GM12878 (cell line): ENCODE measurements at regions not wholly inside any gene's neighbourhood (a gene's known extent, or its start where the extent isn't known, plus 50 kb on each side); places are given as distances from the start of the nearest gene placed in this dataset.
"Not testable (repeated sequence)": the region's sequence is repeated elsewhere in the genome, so short reads cannot be mapped to it uniquely, and the experiment has no call there.

Source experiments
- ATAC-seq: fragments of 200-7000 bp; cut with Tn5 transposase; 3 replicates; pipeline ENCODE4 v1.9.1; 2020; ENCODE audit warnings: mild to moderate bottlenecking, moderate library complexity
- BruUV-seq: library from RNA; stranded (reverse); fragments of 400-500 nt; replicated peaks from 2 replicates; lab custom pipeline; 2021; lab: Mats Ljungman, UMichigan
- CTCF ChIA-PET: fragments of 300-600 bp; sonication (Branson Sonifier 250); formaldehyde crosslinking; extraction: SDS; loops from one replicate; lab custom pipeline; 2021; ENCODE audit warnings: inconsistent platforms; lab: Yijun Ruan, JAX
- POLR2A ChIA-PET: fragments of 350-600 bp; formaldehyde crosslinking; extraction: SDS; loops from one replicate; lab custom pipeline; 2021; ENCODE audit warnings: inconsistent platforms; lab: Charles Lee
- RAD21 ChIA-PET: fragments of 300-600 bp; sonication (Branson Sonifier 250); formaldehyde crosslinking; loops from one replicate; lab custom pipeline; 2023; ENCODE audit warnings: antibody characterized with exemption; ENCODE audit not compliant: unreplicated experiment; lab: Charles Lee
- SMC1A ChIA-PET: fragments of 300-600 bp; sonication (Branson Sonifier 250); formaldehyde crosslinking; loops from one replicate; lab custom pipeline; 2023; ENCODE audit not compliant: unreplicated experiment, uncharacterized antibody; lab: Charles Lee
- DNase-seq: peaks from one replicate; pipeline ENCODE4 v3.0.0-alpha.2; 2011; ENCODE audit warnings: low read depth, low spot score
- FAIRE-seq: peaks from 3 replicates; lab custom pipeline; 2011; peaks lifted over from hg19 to GRCh38; lab: Jason Lieb, UNC
- H2AFZ ChIP-seq: 2 replicates; pipeline ENCODE4 v1.6.0; 2011; ENCODE audit warnings: low read depth, low read length, control low read depth; ENCODE audit not compliant: control insufficient read depth
- H3K27ac ChIP-seq: 2 replicates; pipeline ENCODE4 v1.5.1; 2011; ENCODE audit warnings: control low read depth; ENCODE audit not compliant: control insufficient read depth, insufficient read depth
- H3K27me3 ChIP-seq, 2 experiments: replicated peaks in 1 of 2; 2 replicates each; pipeline versions ENCODE4 v1.6.0 to v1.6.1; 2011; ENCODE audit warnings: low read length in 1 of 2; ENCODE audit not compliant: control insufficient read depth in 2 of 2, insufficient read depth in 2 of 2
- H3K36me3 ChIP-seq, 2 experiments: 2 replicates each; pipeline ENCODE4 v1.5.1; 2011; ENCODE audit warnings: low read length in 1 of 2; ENCODE audit not compliant: control insufficient read depth in 2 of 2, insufficient read depth in 2 of 2
- H3K4me1 ChIP-seq: 2 replicates; pipeline ENCODE4 v1.6.1; 2011; ENCODE audit warnings: mild to moderate bottlenecking, low read length, moderate library complexity, mixed read lengths; ENCODE audit not compliant: control insufficient read depth, insufficient read depth
- H3K4me2 ChIP-seq: 2 replicates; pipeline ENCODE4 v1.6.0; 2011; ENCODE audit warnings: control low read depth; ENCODE audit not compliant: control insufficient read depth, insufficient read depth
- H3K4me3 ChIP-seq: fragments of 200-600 bp; sonication (generic); 2 replicates; pipeline ENCODE4 v1.5.1; 2016
- H3K79me2 ChIP-seq: 2 replicates; pipeline ENCODE4 v1.6.0; 2011; ENCODE audit warnings: low read length; ENCODE audit not compliant: control insufficient read depth, insufficient read depth
- H3K9ac ChIP-seq: 2 replicates; pipeline ENCODE4 v1.8.0; 2011; ENCODE audit warnings: low read length, control low read depth, mixed read lengths; ENCODE audit not compliant: control insufficient read depth, insufficient read depth
- H3K9me3 ChIP-seq: replicated peaks from 3 replicates; pipeline ENCODE4 v1.5.1; 2011; ENCODE audit warnings: mild to moderate bottlenecking, low read length; ENCODE audit not compliant: control insufficient read depth, insufficient read depth
- H4K20me1 ChIP-seq: 2 replicates; pipeline ENCODE4 v1.6.0; 2011; ENCODE audit not compliant: control insufficient read depth, insufficient read depth
- CHD1 ChIP-seq: IDR thresholded peaks from 2 replicates; pipeline ENCODE4 v1.6.1; 2012; ENCODE audit warnings: low read depth, low read length, improper control_type of control experiment
- CHD4 ChIP-seq: fragments of 200-600 bp; sonication (generic); IDR thresholded peaks from 2 replicates; pipeline ENCODE4 v1.6.1; 2016; ENCODE audit warnings: mild to moderate bottlenecking
- CTCF ChIP-seq, 3 experiments: IDR thresholded peaks in 2 of 3; conservative IDR thresholded peaks in 1 of 3; 2 replicates each; pipeline ENCODE4 v1.5.1; 2011; ENCODE audit warnings: low read depth in 3 of 3, low read length in 3 of 3, mild to moderate bottlenecking in 3 of 3, control low read depth in 2 of 3, moderate library complexity in 2 of 3, inconsistent platforms in 1 of 3, mixed read lengths in 1 of 3; ENCODE audit not compliant: control insufficient read depth in 2 of 3, insufficient read depth in 1 of 3; ENCODE audit errors: extremely low read depth in 1 of 3
- EP300 ChIP-seq, 2 experiments: fragments of 150-350 bp in 1 of 2; IDR thresholded peaks; 2 replicates each; pipeline ENCODE4 v1.6.1; 2011 to 2012; ENCODE audit warnings: low read depth in 2 of 2, low read length in 2 of 2, borderline replicate concordance in 1 of 2, improper control_type of control experiment in 1 of 2, inconsistent platforms in 1 of 2; ENCODE audit not compliant: control insufficient read depth in 1 of 2
- KAT2A ChIP-seq: conservative IDR thresholded peaks from 2 replicates; pipeline ENCODE4 v1.6.1; 2011; ENCODE audit warnings: low read depth, low read length; ENCODE audit not compliant: control insufficient read depth
- MYB ChIP-seq: fragments of 150-350 bp; IDR thresholded peaks from 2 replicates; pipeline ENCODE4 v1.6.1; 2014; ENCODE audit warnings: mild to moderate bottlenecking, low read depth, low read length, borderline replicate concordance
- PML ChIP-seq: IDR thresholded peaks from 2 replicates; pipeline ENCODE4 v1.6.1; 2012; ENCODE audit warnings: low read length, inconsistent platforms
- RAD51 ChIP-seq: fragments of 450-650 bp; IDR thresholded peaks from 2 replicates; pipeline ENCODE4 v1.6.1; 2016; ENCODE audit warnings: moderate library complexity, mild to moderate bottlenecking, inconsistent platforms
- SPI1 ChIP-seq: IDR thresholded peaks from 2 replicates; pipeline ENCODE4 v1.6.1; 2011; ENCODE audit warnings: low read depth, mild to moderate bottlenecking, low read length, moderate library complexity, borderline replicate concordance; ENCODE audit not compliant: insufficient read depth
- ZNF384 ChIP-seq: IDR thresholded peaks from 2 replicates; pipeline ENCODE4 v1.6.1; 2012; ENCODE audit warnings: low read depth, mild to moderate bottlenecking, low read length, improper control_type of control experiment, borderline replicate concordance
- WGBS: methylation state at CpG from one replicate; pipeline ENCODE4 v1.1.6; 2016; ENCODE audit warnings: low lambda C conversion rate; ENCODE audit not compliant: insufficient replicate concordance, insufficient coverage; ENCODE audit errors: missing lambda C conversion rate; 5-methylcytosine and 5-hydroxymethylcytosine counted together
- in situ Hi-C: fragments of 300-500 bp; cut with MboI; formaldehyde crosslinking; loops from 9 replicates; pipeline ENCODE4 v1.14.3; 2018; ENCODE audit warnings: mixed read lengths
- intact Hi-C: fragments of 100-400 bp; cut with micrococcal nuclease; formaldehyde crosslinking; loops from one replicate; pipeline ENCODE4 v1.14.2; 2022; ENCODE audit not compliant: unreplicated experiment

GRCh38 chr3:170679190-170679589, 93.3 kb upstream of the SLC7A14 start (continued):
- no peak for TF ChIP-seq CTCF (IDR thresholded peaks at IDR 0.05 in 2 of 3, conservative IDR thresholded peaks at IDR 0.05 in 1 of 3; ENCODE audit: control insufficient read depth in 2 of 3, extremely low read depth in 1 of 3, insufficient read depth in 1 of 3, low read depth in 3 of 3, low read length in 3 of 3)
- no peak for TF ChIP-seq CHD4

GRCh38 chr3:170670504-170670903, 84.6 kb upstream of the SLC7A14 start:
- Histone ChIP-seq H3K9ac (no peak overlapping the region), H3K9me3 (peaks cover 2% of the 10 kb centered on the region; the same call in 1 of the 3 replicates), H2AFZ (no peak overlapping the region), H3K4me3 (no peak overlapping the region), H4K20me1 (no peaks in the 10 kb centered on the region), H3K27ac (no peak overlapping the region)
- ChIA-PET SMC1A (no interaction called here), POLR2A (no interaction called here)
- FAIRE-seq = no peak
- TF ChIP-seq ZNF384 (no peak), CHD1 (no peak), MYB (no peak), RAD51 (no peak), KAT2A (no peak), PML (no peak), EP300 (IDR thresholded peaks at IDR 0.05; ENCODE audit: borderline replicate concordance in 1 of 2, control insufficient read depth in 1 of 2, low read depth in 2 of 2, low read length in 2 of 2) (no peak), SPI1 (no peak)
- TF ChIP-seq, all 136 proteins: peak for 0
- no TSS peak for BruUV-seq
- H3K27me3 ChIP-seq = no peaks in the 10 kb centered on the region; a peak in 1 of 4 replicates
- ChIA-PET CTCF (no interaction called here), RAD21 (no interaction called here)
- H3K36me3 ChIP-seq = no peaks in the 10 kb centered on the region
- ATAC-seq = no peak
- DNase-seq = no peak
- H3K4me1 ChIP-seq = no peaks in the 10 kb centered on the region
- H3K79me2 ChIP-seq = no peaks in the 10 kb centered on the region
- intact Hi-C loops = no loop called here
- in situ Hi-C loops = no loop called here
- no peak overlapping the region for H3K4me2 ChIP-seq

- H4K20me1 ChIP-seq, CTCF ChIA-PET, SMC1A ChIA-PET, intact Hi-C loops, H3K79me2 ChIP-seq, H3K4me3 ChIP-seq, POLR2A ChIA-PET, DNase-seq, H3K9me3 ChIP-seq, H3K9ac ChIP-seq, FAIRE-seq, BruUV-seq, H2AFZ ChIP-seq, H3K36me3 ChIP-seq, H3K4me1 ChIP-seq, H3K27me3 ChIP-seq, ATAC-seq, H3K4me2 ChIP-seq, RAD21 ChIA-PET, H3K27ac ChIP-seq, in situ Hi-C loops: not testable (repeated sequence)
- whole genome bisulfite sequencing = 40% methylated on average over 2 of the region's 3 CpGs
Measured at GRCh38 chr3:170662986-170663385, 77.1 kb upstream of the SLC7A14 start.
